ENCODE measurements at regions not wholly inside any gene's neighbourhood (a gene's known extent, or its start where the extent isn't known, plus 50 kb on each side); places are given as distances from the start of the nearest gene placed in this dataset.

GRCh38 chr7:4319280-4319679, 362.8 kb upstream of the FOXK1 start:
- H3K9me3 ChIP-seq (ENCODE audit: control insufficient read depth, insufficient read depth, low read depth, low read length), result no peaks in the 10 kb centered on the region
- ChIA-PET POLR2A (no interaction called here), CTCF (no interaction called here)
- no peaks in the 10 kb centered on the region for H3K4me1 ChIP-seq (ENCODE audit: control insufficient read depth, insufficient read depth, low read length)
- no peak overlapping the region for H3K4me3 ChIP-seq (ENCODE audit: low read depth, low read length)
- TF ChIP-seq HOXA7 (CRISPR knock-in tag; IDR thresholded peaks at IDR 0.05; ENCODE audit: borderline replicate concordance) (no peak), ZNF23 (tag by site-specific recombination; IDR thresholded peaks at IDR 0.05; ENCODE audit: borderline replicate concordance) (no peak), ZBTB7A (tag by site-specific recombination; IDR thresholded peaks at IDR 0.05; ENCODE audit: low read depth) (no peak), ZNF121 (tag by site-specific recombination; IDR thresholded peaks at IDR 0.05) (no peak), ZNF146 (tag by site-specific recombination; IDR thresholded peaks at IDR 0.05) (no peak), IKZF3 (tag by site-specific recombination; IDR thresholded peaks at IDR 0.05) (no peak), ZNF473 (tag by site-specific recombination; IDR thresholded peaks at IDR 0.05) (no peak), ZNF677 (tag by site-specific recombination; IDR thresholded peaks at IDR 0.05) (no peak), ZNF571 (tag by site-specific recombination; IDR thresholded peaks at IDR 0.05) (no peak), MZF1 (tag by site-specific recombination; IDR thresholded peaks at IDR 0.05; ENCODE audit: borderline replicate concordance) (no peak)
- no peak overlapping the region for H3K27ac ChIP-seq (ENCODE audit: extremely low read depth, low read depth, low read length)
- H3K36me3 ChIP-seq (ENCODE audit: control insufficient read depth in 2 of 2, insufficient read depth in 1 of 2, low read length in 2 of 2), result no peaks in the 10 kb centered on the region

GRCh38 chr7:4325732-4326131, 356.4 kb upstream of the FOXK1 start:
- Histone ChIP-seq H3K27ac (ENCODE audit: extremely low read depth, low read depth, low read length) (no peak overlapping the region), H3K9me3 (ENCODE audit: control insufficient read depth, insufficient read depth, low read depth, low read length) (no peaks in the 10 kb centered on the region), H3K4me1 (ENCODE audit: control insufficient read depth, insufficient read depth, low read length) (no peaks in the 10 kb centered on the region), H3K4me3 (ENCODE audit: low read depth, low read length) (no peak overlapping the region), H3K36me3 (ENCODE audit: control insufficient read depth in 2 of 2, insufficient read depth in 1 of 2, low read length in 2 of 2) (no peaks in the 10 kb centered on the region)
- POLR2A ChIA-PET, result no interaction called here
- CTCF ChIA-PET, result no interaction called here
- TF ChIP-seq KLF9 (tag by site-specific recombination; IDR thresholded peaks at IDR 0.05; ENCODE audit: low read depth) (no peak), HIC1 (tag by site-specific recombination; IDR thresholded peaks at IDR 0.05) (no peak), ZNF658 (tag by site-specific recombination; IDR thresholded peaks at IDR 0.05) (no peak), TCF7L2 (IDR thresholded peaks at IDR 0.05; ENCODE audit: borderline replicate concordance, low read depth, low read length) (no peak), SP7 (tag by site-specific recombination; IDR thresholded peaks at IDR 0.05) (no peak)

- ChIA-PET CTCF (no interaction called here), POLR2A (no interaction called here)
- Histone ChIP-seq H3K36me3 (ENCODE audit: control insufficient read depth in 2 of 2, insufficient read depth in 1 of 2, low read length in 2 of 2) (no peaks in the 10 kb centered on the region), H3K4me3 (ENCODE audit: low read depth, low read length) (no peak overlapping the region), H3K27ac (ENCODE audit: extremely low read depth, low read depth, low read length) (no peak overlapping the region), H3K4me1 (ENCODE audit: control insufficient read depth, insufficient read depth, low read length) (no peaks in the 10 kb centered on the region), H3K9me3 (ENCODE audit: control insufficient read depth, insufficient read depth, low read depth, low read length) (no peaks in the 10 kb centered on the region)
- TF ChIP-seq EGR2 (tag by site-specific recombination; IDR thresholded peaks at IDR 0.05; ENCODE audit: low read depth) (no peak), ZNF132 (tag by site-specific recombination; IDR thresholded peaks at IDR 0.05; ENCODE audit: borderline replicate concordance) (no peak), GLI4 (tag by site-specific recombination; IDR thresholded peaks at IDR 0.05) (no peak), ZBTB8A (tag by site-specific recombination; IDR thresholded peaks at IDR 0.05) (no peak), ZNF18 (tag by site-specific recombination; IDR thresholded peaks at IDR 0.05) (no peak), ZNF157 (tag by site-specific recombination; IDR thresholded peaks at IDR 0.05) (no peak), MEIS1 (CRISPR knock-in tag; IDR thresholded peaks at IDR 0.05; ENCODE audit: borderline replicate concordance) (no peak), SP3 (tag by site-specific recombination; IDR thresholded peaks at IDR 0.05) (no peak), ZNF785 (tag by site-specific recombination; IDR thresholded peaks at IDR 0.05) (no peak), ZSCAN4 (tag by site-specific recombination; IDR thresholded peaks at IDR 0.05) (no peak), ZNF600 (tag by site-specific recombination; IDR thresholded peaks at IDR 0.05) (no peak), INSM2 (tag by site-specific recombination; IDR thresholded peaks at IDR 0.05) (no peak), ZSCAN16 (tag by site-specific recombination; IDR thresholded peaks at IDR 0.05) (no peak), ZNF530 (tag by site-specific recombination; IDR thresholded peaks at IDR 0.05; ENCODE audit: low read depth) (no peak)
Observed at GRCh38 chr7:4331711-4332110, 350.4 kb upstream of the FOXK1 start.

Data from HEK293 (cell line).